ENCODE measurements at regions not wholly inside any gene's neighbourhood (a gene's known extent, or its start where the extent isn't known, plus 50 kb on each side); places are given as distances from the start of the nearest gene placed in this dataset.

DNA sequence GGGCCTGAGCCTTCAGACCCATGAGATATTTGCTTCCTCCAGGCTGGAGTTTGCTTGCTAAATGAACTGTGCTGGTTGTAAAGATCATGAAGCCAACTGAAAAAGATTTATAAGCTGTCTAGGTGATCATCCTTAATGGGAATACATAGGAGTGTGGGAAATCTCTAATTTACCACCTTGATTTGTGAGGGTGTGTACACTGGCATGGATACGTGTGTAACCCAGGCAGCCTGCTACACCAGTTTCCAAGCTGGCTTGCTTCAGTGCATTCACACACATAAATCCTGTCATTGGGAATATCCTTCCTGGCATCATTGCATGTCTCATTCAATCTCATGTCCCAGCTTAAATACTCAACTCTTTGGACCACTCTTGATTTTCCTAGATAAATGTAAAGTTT, 57.6 kb upstream of the GNG12 start:
- Histone ChIP-seq H3K27ac (ENCODE audit: extremely low read length, insufficient read depth, low read length) (no peak overlapping the region), H3K27me3 (ENCODE audit: control insufficient read depth in 1 of 2, insufficient read depth in 2 of 2, low read length in 2 of 2) (no peaks in the 10 kb centered on the region; a peak in 1 of 5 replicates), H3K4me2 (ENCODE audit: low read depth, low read length) (no peak overlapping the region), H3K4me3 (replicated peaks in 1 of 3; ENCODE audit: insufficient read depth in 1 of 3, low read depth in 2 of 3, low read length in 3 of 3) (no peak overlapping the region), H3K9ac (ENCODE audit: insufficient read depth, low read depth, low read length) (no peak overlapping the region), H4K20me1 (ENCODE audit: insufficient read depth, low read length) (no peaks in the 10 kb centered on the region), H3K79me2 (ENCODE audit: insufficient read depth, low read length) (no peaks in the 10 kb centered on the region), H3K9me3 (ENCODE audit: low read length) (no peaks in the 10 kb centered on the region), H2AFZ (ENCODE audit: low read length) (no peak overlapping the region), H3K36me3 (replicated peaks in 1 of 2; ENCODE audit: control insufficient read depth in 1 of 2, insufficient read depth in 2 of 2, low read length in 2 of 2) (no peaks in the 10 kb centered on the region), H3K4me1 (ENCODE audit: insufficient read depth, low read length) (no peaks in the 10 kb centered on the region)
- BruUV-seq (replicated peaks): no TSS peak
- no peak for DNase-seq (ENCODE audit: low spot score)
- in situ Hi-C loops (cut with HindIII; ENCODE audit: extremely low pct_ligation_motif_present, low pct_unique_long_range_greater_than_20kb) (no loop called here), intact Hi-C loops (cut with micrococcal nuclease; ENCODE audit: unreplicated experiment) (no loop called here)
- ChIA-PET POLR2A (no interaction called here), CTCF (ENCODE audit: low intra/inter-chr PET ratio, low total read pairs) (no interaction called here)
- no peak for FAIRE-seq
- TF ChIP-seq KDM5A (IDR thresholded peaks at IDR 0.05; ENCODE audit: borderline replicate concordance, low read length) (no peak), MXD4 (CRISPR knock-in tag; IDR thresholded peaks at IDR 0.05) (no peak), ISL2 (CRISPR knock-in tag; IDR thresholded peaks at IDR 0.05) (no peak)
- TF ChIP-seq, protein P1, sequence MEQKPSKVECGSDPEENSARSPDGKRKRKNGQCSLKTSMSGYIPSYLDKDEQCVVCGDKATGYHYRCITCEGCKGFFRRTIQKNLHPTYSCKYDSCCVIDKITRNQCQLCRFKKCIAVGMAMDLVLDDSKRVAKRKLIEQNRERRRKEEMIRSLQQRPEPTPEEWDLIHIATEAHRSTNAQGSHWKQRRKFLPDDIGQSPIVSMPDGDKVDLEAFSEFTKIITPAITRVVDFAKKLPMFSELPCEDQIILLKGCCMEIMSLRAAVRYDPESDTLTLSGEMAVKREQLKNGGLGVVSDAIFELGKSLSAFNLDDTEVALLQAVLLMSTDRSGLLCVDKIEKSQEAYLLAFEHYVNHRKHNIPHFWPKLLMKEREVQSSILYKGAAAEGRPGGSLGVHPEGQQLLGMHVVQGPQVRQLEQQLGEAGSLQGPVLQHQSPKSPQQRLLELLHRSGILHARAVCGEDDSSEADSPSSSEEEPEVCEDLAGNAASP (CRISPR knock-in tag; IDR thresholded peaks at IDR 0.05; ENCODE audit: borderline replicate concordance): no peak
- TF ChIP-seq, protein P2, sequence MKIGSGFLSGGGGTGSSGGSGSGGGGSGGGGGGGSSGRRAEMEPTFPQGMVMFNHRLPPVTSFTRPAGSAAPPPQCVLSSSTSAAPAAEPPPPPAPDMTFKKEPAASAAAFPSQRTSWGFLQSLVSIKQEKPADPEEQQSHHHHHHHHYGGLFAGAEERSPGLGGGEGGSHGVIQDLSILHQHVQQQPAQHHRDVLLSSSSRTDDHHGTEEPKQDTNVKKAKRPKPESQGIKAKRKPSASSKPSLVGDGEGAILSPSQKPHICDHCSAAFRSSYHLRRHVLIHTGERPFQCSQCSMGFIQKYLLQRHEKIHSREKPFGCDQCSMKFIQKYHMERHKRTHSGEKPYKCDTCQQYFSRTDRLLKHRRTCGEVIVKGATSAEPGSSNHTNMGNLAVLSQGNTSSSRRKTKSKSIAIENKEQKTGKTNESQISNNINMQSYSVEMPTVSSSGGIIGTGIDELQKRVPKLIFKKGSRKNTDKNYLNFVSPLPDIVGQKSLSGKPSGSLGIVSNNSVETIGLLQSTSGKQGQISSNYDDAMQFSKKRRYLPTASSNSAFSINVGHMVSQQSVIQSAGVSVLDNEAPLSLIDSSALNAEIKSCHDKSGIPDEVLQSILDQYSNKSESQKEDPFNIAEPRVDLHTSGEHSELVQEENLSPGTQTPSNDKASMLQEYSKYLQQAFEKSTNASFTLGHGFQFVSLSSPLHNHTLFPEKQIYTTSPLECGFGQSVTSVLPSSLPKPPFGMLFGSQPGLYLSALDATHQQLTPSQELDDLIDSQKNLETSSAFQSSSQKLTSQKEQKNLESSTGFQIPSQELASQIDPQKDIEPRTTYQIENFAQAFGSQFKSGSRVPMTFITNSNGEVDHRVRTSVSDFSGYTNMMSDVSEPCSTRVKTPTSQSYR (CRISPR knock-in tag; IDR thresholded peaks at IDR 0.05; ENCODE audit: borderline replicate concordance): no peak
- ATAC-seq: no peak
- WGBS (ENCODE audit: low lambda C conversion rate): 17% methylated on average over 1 of the region's 1 CpG
